BLaER1 treated with 17β-estradiol and CSF1 and Interleukin-3, amounts not matched to agents 10 nM and 100 nM (cell line): ENCODE measurements at regions not wholly inside any gene's neighbourhood (a gene's known extent, or its start where the extent isn't known, plus 50 kb on each side); places are given as distances from the start of the nearest gene placed in this dataset.

Experiments used
- H3K27ac ChIP-seq, 11 experiments: shearing (Covaris generic); formaldehyde crosslinking; 2 replicates each; pipeline ENCODE4 v1.8.1; 2022
- H3K27me3 ChIP-seq, 11 experiments: shearing (Covaris generic); formaldehyde crosslinking; 2 replicates each; pipeline ENCODE4 v1.8.1; 2022
- H3K36me3 ChIP-seq, 11 experiments: shearing (Covaris generic); formaldehyde crosslinking; 2 replicates each; pipeline ENCODE4 v1.8.1; 2022
- H3K4me1 ChIP-seq, 10 experiments: shearing (Covaris generic); formaldehyde crosslinking; 2 replicates each; pipeline ENCODE4 v1.8.1; 2022
- H3K4me2 ChIP-seq, 11 experiments: shearing (Covaris generic); formaldehyde crosslinking; 2 replicates each; pipeline ENCODE4 v1.8.1; 2022
- H3K4me3 ChIP-seq, 10 experiments: shearing (Covaris generic); formaldehyde crosslinking; 2 replicates each; pipeline ENCODE4 v1.8.1; 2022
- H3K9ac ChIP-seq, 11 experiments: shearing (Covaris generic); formaldehyde crosslinking; 2 replicates each; pipeline ENCODE4 v1.8.1; 2022
- H3K9me3 ChIP-seq, 11 experiments: shearing (Covaris generic); formaldehyde crosslinking; replicated peaks in 1 of 11; 2 replicates each; pipeline ENCODE4 v1.8.1; 2022
- H4K20me1 ChIP-seq, 11 experiments: shearing (Covaris generic); formaldehyde crosslinking; 2 replicates each; pipeline ENCODE4 v1.8.1; 2022
- Cebpa-rat ChIP-seq, 11 experiments: shearing (Covaris generic); IDR thresholded peaks; 2 replicates each; pipeline ENCODE4 v1.8.1; 2022

GRCh38 chr18:46392576-46392975 is 264.4 kb downstream of the LOXHD1 start:
- Histone ChIP-seq H3K27me3 (no peaks in the 10 kb centered on the region), H4K20me1 (peaks cover 0 to 80% (median 38%) of the 10 kb centered on the region in 11 experiments; a peak in 16 of 22 replicates), H3K36me3 (peaks cover 0 to 62% (median 40%) of the 10 kb centered on the region in 11 experiments; a peak in 15 of 22 replicates), H3K4me2 (peak overlapping the region in 9 of 11 experiments; percentile 5 to 64 (median 57); a peak in 14 of 22 replicates), H3K4me1 (peaks cover 33 to 49% (median 42%) of the 10 kb centered on the region in 10 experiments), H3K9ac (no peak overlapping the region; a peak in 2 of 22 replicates), H3K4me3 (no peak overlapping the region), H3K9me3 (no peaks in the 10 kb centered on the region), H3K27ac (peak overlapping the region in 6 of 11 experiments; percentile 14 to 45 (median 30); a peak in 8 of 22 replicates)
- TF ChIP-seq Cebpa-rat (IDR thresholded peaks at IDR 0.05) = no peak

GRCh38 chr18:46393230-46393629 is 263.8 kb downstream of the LOXHD1 start:
- Histone ChIP-seq H4K20me1 (peaks cover 0 to 80% (median 39%) of the 10 kb centered on the region in 11 experiments; a peak in 16 of 22 replicates), H3K4me1 (peaks cover 39 to 52% (median 49%) of the 10 kb centered on the region in 10 experiments), H3K27ac (peak overlapping the region in 5 of 11 experiments; percentile 11 to 45 (median 36); a peak in 6 of 22 replicates), H3K4me2 (peak overlapping the region; percentile 20 to 64 (median 57); a peak in 16 of 22 replicates), H3K4me3 (no peak overlapping the region), H3K9me3 (no peaks in the 10 kb centered on the region), H3K36me3 (peaks cover 0 to 62% (median 39%) of the 10 kb centered on the region in 11 experiments; a peak in 14 of 22 replicates), H3K27me3 (no peaks in the 10 kb centered on the region), H3K9ac (no peak overlapping the region)
- no peak for TF ChIP-seq Cebpa-rat (IDR thresholded peaks at IDR 0.05)

GRCh38 chr18:46393961-46394360 is 263.1 kb downstream of the LOXHD1 start:
- Histone ChIP-seq H4K20me1 (peaks cover 0 to 80% (median 46%) of the 10 kb centered on the region in 11 experiments; a peak in 17 of 22 replicates), H3K4me3 (no peak overlapping the region), H3K9ac (no peak overlapping the region), H3K9me3 (no peaks in the 10 kb centered on the region), H3K36me3 (peaks cover 0 to 62% (median 35%) of the 10 kb centered on the region in 11 experiments; a peak in 14 of 22 replicates), H3K27me3 (no peaks in the 10 kb centered on the region), H3K27ac (peak overlapping the region in 3 of 11 experiments; percentile 33 to 44 (median 36); a peak in 3 of 22 replicates), H3K4me2 (peak overlapping the region in 9 of 11 experiments; percentile 30 to 64 (median 58); a peak in 18 of 22 replicates), H3K4me1 (peaks cover 47 to 60% (median 56%) of the 10 kb centered on the region in 10 experiments)
- no peak for TF ChIP-seq Cebpa-rat (IDR thresholded peaks at IDR 0.05)

- Histone ChIP-seq H3K9ac (no peak overlapping the region), H3K4me1 (peaks cover 50 to 78% (median 74%) of the 10 kb centered on the region in 10 experiments), H3K4me3 (no peak overlapping the region), H3K27me3 (no peaks in the 10 kb centered on the region), H4K20me1 (peaks cover 0 to 86% (median 64%) of the 10 kb centered on the region in 11 experiments; a peak in 17 of 22 replicates), H3K4me2 (peak overlapping the region in 5 of 11 experiments; percentile 72 to 90 (median 81); a peak in 5 of 22 replicates), H3K27ac (no peak overlapping the region), H3K36me3 (peaks cover 0 to 47% (median 26%) of the 10 kb centered on the region in 11 experiments; a peak in 14 of 22 replicates), H3K9me3 (no peaks in the 10 kb centered on the region)
- no peak for TF ChIP-seq Cebpa-rat (IDR thresholded peaks at IDR 0.05)
Measured at GRCh38 chr18:46395795-46396194, 261.2 kb downstream of the LOXHD1 start.

- H3K27ac ChIP-seq = peak overlapping the region in 2 of 11 experiments; percentile 7 to 25; a peak in 3 of 22 replicates
- no peaks in the 10 kb centered on the region for H3K9me3 ChIP-seq
- no peak overlapping the region for H3K4me3 ChIP-seq
- peaks cover 0 to 33% (median 18%) of the 10 kb centered on the region in 11 experiments; a peak in 11 of 22 replicates for H3K36me3 ChIP-seq
- no peak for TF ChIP-seq Cebpa-rat (IDR thresholded peaks at IDR 0.05)
- no peak overlapping the region; a peak in 1 of 22 replicates for H3K9ac ChIP-seq
- H3K27me3 ChIP-seq = no peaks in the 10 kb centered on the region
- peaks cover 48 to 82% (median 76%) of the 10 kb centered on the region in 10 experiments for H3K4me1 ChIP-seq
- peaks cover 0 to 97% (median 68%) of the 10 kb centered on the region in 11 experiments; a peak in 17 of 22 replicates for H4K20me1 ChIP-seq
- peak overlapping the region; percentile 27 to 90 (median 76) for H3K4me2 ChIP-seq
Measured at GRCh38 chr18:46397174-46397573, 259.8 kb downstream of the LOXHD1 start.

GRCh38 chr18:46398005-46398404 is 259.0 kb downstream of the LOXHD1 start:
- Histone ChIP-seq H4K20me1 (peaks cover 0 to 97% (median 68%) of the 10 kb centered on the region in 11 experiments; a peak in 17 of 22 replicates), H3K9me3 (no peaks in the 10 kb centered on the region), H3K27me3 (no peaks in the 10 kb centered on the region), H3K27ac (no peak overlapping the region), H3K4me1 (peaks cover 39 to 74% (median 68%) of the 10 kb centered on the region in 10 experiments), H3K4me3 (no peak overlapping the region), H3K9ac (no peak overlapping the region), H3K36me3 (peaks cover 0 to 25% (median 11%) of the 10 kb centered on the region in 11 experiments; a peak in 10 of 22 replicates), H3K4me2 (peak overlapping the region; percentile 26 to 90 (median 76); a peak in 21 of 22 replicates)
- no peak for TF ChIP-seq Cebpa-rat (IDR thresholded peaks at IDR 0.05)

GRCh38 chr18:46398625-46399024 is 258.4 kb downstream of the LOXHD1 start:
- H3K4me2 ChIP-seq = peak overlapping the region; percentile 26 to 90 (median 76); a peak in 21 of 22 replicates
- peaks cover 0 to 21% (median 11%) of the 10 kb centered on the region in 11 experiments; a peak in 7 of 22 replicates for H3K36me3 ChIP-seq
- peaks cover 0 to 92% (median 63%) of the 10 kb centered on the region in 11 experiments; a peak in 17 of 22 replicates for H4K20me1 ChIP-seq
- H3K27ac ChIP-seq = no peak overlapping the region
- no peaks in the 10 kb centered on the region for H3K9me3 ChIP-seq
- H3K4me1 ChIP-seq = peaks cover 35 to 67% (median 62%) of the 10 kb centered on the region in 10 experiments
- H3K9ac ChIP-seq = no peak overlapping the region
- no peaks in the 10 kb centered on the region for H3K27me3 ChIP-seq
- H3K4me3 ChIP-seq = no peak overlapping the region
- TF ChIP-seq Cebpa-rat (IDR thresholded peaks at IDR 0.05) = no peak

GRCh38 chr18:46399303-46399702 is 257.7 kb downstream of the LOXHD1 start:
- H3K4me1 ChIP-seq = peaks cover 28 to 61% (median 55%) of the 10 kb centered on the region in 10 experiments
- no peak overlapping the region for H3K27ac ChIP-seq
- peaks cover 0 to 15% (median 9%) of the 10 kb centered on the region in 11 experiments; a peak in 7 of 22 replicates for H3K36me3 ChIP-seq
- peak overlapping the region in 8 of 11 experiments; percentile 71 to 90 (median 78); a peak in 16 of 22 replicates for H3K4me2 ChIP-seq
- no peak overlapping the region for H3K9ac ChIP-seq
- H4K20me1 ChIP-seq = peaks cover 0 to 85% (median 57%) of the 10 kb centered on the region in 11 experiments; a peak in 17 of 22 replicates
- H3K27me3 ChIP-seq = no peaks in the 10 kb centered on the region
- no peak for TF ChIP-seq Cebpa-rat (IDR thresholded peaks at IDR 0.05)
- H3K9me3 ChIP-seq = no peaks in the 10 kb centered on the region
- no peak overlapping the region for H3K4me3 ChIP-seq

- Histone ChIP-seq H3K27ac (no peak overlapping the region), H3K4me1 (peaks cover 28 to 64% (median 58%) of the 10 kb centered on the region in 10 experiments), H3K4me3 (no peak overlapping the region), H3K36me3 (peaks cover 0 to 8% (median under 1%) of the 10 kb centered on the region in 11 experiments; a peak in 4 of 22 replicates), H3K9me3 (no peaks in the 10 kb centered on the region), H4K20me1 (peaks cover 0 to 81% (median 58%) of the 10 kb centered on the region in 11 experiments; a peak in 17 of 22 replicates), H3K27me3 (no peaks in the 10 kb centered on the region), H3K9ac (no peak overlapping the region), H3K4me2 (peak overlapping the region in 9 of 11 experiments; percentile 15 to 82 (median 76); a peak in 14 of 22 replicates)
- TF ChIP-seq Cebpa-rat (IDR thresholded peaks at IDR 0.05) = no peak
Measured at GRCh38 chr18:46400449-46400848, 256.6 kb downstream of the LOXHD1 start.
